ENCODE measurements at regions not wholly inside any gene's neighbourhood (a gene's known extent, or its start where the extent isn't known, plus 50 kb on each side); places are given as distances from the start of the nearest gene placed in this dataset.

GRCh38 chr6:14047151-14047740, 70.3 kb upstream of the CD83 start:
- Histone ChIP-seq H3K9ac (ENCODE audit: insufficient read depth, low read length, poor library complexity, severe bottlenecking) (no peak overlapping the region), H3K4me2 (replicated peaks; ENCODE audit: extremely low read depth, low read length, poor library complexity, severe bottlenecking) (no peak overlapping the region), H3K9me3 (replicated peaks in 1 of 2; ENCODE audit: control insufficient read depth in 1 of 2, insufficient read depth in 1 of 2, low read length in 2 of 2) (no peaks in the 10 kb centered on the region), H3K27me3 (ENCODE audit: control insufficient read depth in 2 of 2, insufficient read depth in 2 of 2, low read length in 2 of 2) (no peaks in the 10 kb centered on the region), H3K36me3 (replicated peaks in 1 of 2; ENCODE audit: control insufficient read depth in 1 of 2, insufficient read depth in 2 of 2, low read length in 2 of 2) (no peaks in the 10 kb centered on the region), H3K4me1 (ENCODE audit: control insufficient read depth in 1 of 2, insufficient read depth in 2 of 2, low read length in 2 of 2) (no peaks in the 10 kb centered on the region), H3K4me3 (replicated peaks in 1 of 3; ENCODE audit: low read depth in 2 of 3, low read length in 3 of 3) (no peak overlapping the region), H3K79me2 (ENCODE audit: insufficient read depth, low read length) (no peaks in the 10 kb centered on the region), H4K20me1 (ENCODE audit: insufficient read depth, low read length) (no peaks in the 10 kb centered on the region), H2AFZ (ENCODE audit: insufficient read depth, low read depth, low read length, poor library complexity, severe bottlenecking) (no peak overlapping the region), H3K27ac (ENCODE audit: low read depth in 1 of 2, low read length in 2 of 2) (no peak overlapping the region)
- H3K27me3 Mint-ChIP-seq (ENCODE audit: low read depth in 3 of 3), result peaks cover 2 to 21% (median 4%) of the 10 kb centered on the region in 3 donors
- no peak overlapping the region for H3K4me3 Mint-ChIP-seq
- no peak overlapping the region for H3K27ac Mint-ChIP-seq
- no peaks in the 10 kb centered on the region for H3K4me1 Mint-ChIP-seq
- no peak for TF ChIP-seq CTCF (IDR thresholded peaks at IDR 0.05)
- intact Hi-C loops (cut with micrococcal nuclease), result loop anchor here in 1 of 2 donors (10.0 kb wide), 1 partner anchor 98 kb away; no protein-coding TSS in a partner anchor
- no peaks in the 10 kb centered on the region for H3K36me3 Mint-ChIP-seq
- no peaks in the 10 kb centered on the region for H3K9me3 Mint-ChIP-seq
- WGBS (ENCODE audit: insufficient coverage), result 100% methylated on average over 3 of the region's 5 CpGs
- DNase-seq, result no peak

- Mint-ChIP-seq H3K27ac (no peak overlapping the region), H3K36me3 (no peaks in the 10 kb centered on the region), H3K9me3 (no peaks in the 10 kb centered on the region), H3K27me3 (ENCODE audit: low read depth in 3 of 3) (peaks cover 2 to 21% (median 4%) of the 10 kb centered on the region in 3 donors), H3K4me1 (no peaks in the 10 kb centered on the region), H3K4me3 (no peak overlapping the region)
- WGBS (ENCODE audit: insufficient coverage), result 91% methylated on average over 2 of the region's 3 CpGs
- H3K9me3 ChIP-seq (replicated peaks in 1 of 2; ENCODE audit: control insufficient read depth in 1 of 2, insufficient read depth in 1 of 2, low read length in 2 of 2), result no peaks in the 10 kb centered on the region
- no peaks in the 10 kb centered on the region for H4K20me1 ChIP-seq (ENCODE audit: insufficient read depth, low read length)
- no peak overlapping the region for H3K9ac ChIP-seq (ENCODE audit: insufficient read depth, low read length, poor library complexity, severe bottlenecking)
- no peak overlapping the region for H2AFZ ChIP-seq (ENCODE audit: insufficient read depth, low read depth, low read length, poor library complexity, severe bottlenecking)
- no peaks in the 10 kb centered on the region for H3K4me1 ChIP-seq (ENCODE audit: control insufficient read depth in 1 of 2, insufficient read depth in 2 of 2, low read length in 2 of 2)
- H3K36me3 ChIP-seq (replicated peaks in 1 of 2; ENCODE audit: control insufficient read depth in 1 of 2, insufficient read depth in 2 of 2, low read length in 2 of 2), result no peaks in the 10 kb centered on the region
- H3K4me3 ChIP-seq (replicated peaks in 1 of 3; ENCODE audit: low read depth in 2 of 3, low read length in 3 of 3), result no peak overlapping the region
- no peak overlapping the region for H3K4me2 ChIP-seq (replicated peaks; ENCODE audit: extremely low read depth, low read length, poor library complexity, severe bottlenecking)
- no peak for TF ChIP-seq CTCF (IDR thresholded peaks at IDR 0.05)
- intact Hi-C loops (cut with micrococcal nuclease), result loop anchor here in 1 of 2 donors (10.0 kb wide), 1 partner anchor 96 kb away; no protein-coding TSS in a partner anchor
- no peak for DNase-seq
- no peaks in the 10 kb centered on the region for H3K27me3 ChIP-seq (ENCODE audit: control insufficient read depth in 2 of 2, insufficient read depth in 2 of 2, low read length in 2 of 2)
- H3K79me2 ChIP-seq (ENCODE audit: insufficient read depth, low read length), result no peaks in the 10 kb centered on the region
- H3K27ac ChIP-seq (ENCODE audit: low read depth in 1 of 2, low read length in 2 of 2), result no peak overlapping the region
Observed at GRCh38 chr6:14048837-14049236, 68.7 kb upstream of the CD83 start.
